Gastrocnemius medialis (tissue), 4 donors: ENCODE measurements at regions not wholly inside any gene's neighbourhood (a gene's known extent, or its start where the extent isn't known, plus 50 kb on each side); places are given as distances from the start of the nearest gene placed in this dataset.

Experiments
- CTCF ChIP-seq, 5 experiments: fragments of 450-650 bp in 3 of 5; fragments of 200-600 bp in 2 of 5; sonication (generic) in 2 of 5; IDR thresholded peaks in 4 of 5; conservative IDR thresholded peaks in 1 of 5; 1 replicate in 4 of 5; 2 replicates in 1 of 5; pipeline ENCODE4 v1.5.1; 2016 to 2019; ENCODE audit warnings: antibody characterized with exemption in 5 of 5, mild to moderate bottlenecking in 3 of 5, moderate library complexity in 3 of 5
- POLR2A ChIP-seq, 2 donors: fragments of 450-650 bp; IDR thresholded peaks; one replicate each; pipeline ENCODE4 v1.6.1; 2017; ENCODE audit warnings: antibody characterized with exemption in 2 of 2, mild to moderate bottlenecking in 2 of 2, moderate library complexity in 2 of 2

DNA sequence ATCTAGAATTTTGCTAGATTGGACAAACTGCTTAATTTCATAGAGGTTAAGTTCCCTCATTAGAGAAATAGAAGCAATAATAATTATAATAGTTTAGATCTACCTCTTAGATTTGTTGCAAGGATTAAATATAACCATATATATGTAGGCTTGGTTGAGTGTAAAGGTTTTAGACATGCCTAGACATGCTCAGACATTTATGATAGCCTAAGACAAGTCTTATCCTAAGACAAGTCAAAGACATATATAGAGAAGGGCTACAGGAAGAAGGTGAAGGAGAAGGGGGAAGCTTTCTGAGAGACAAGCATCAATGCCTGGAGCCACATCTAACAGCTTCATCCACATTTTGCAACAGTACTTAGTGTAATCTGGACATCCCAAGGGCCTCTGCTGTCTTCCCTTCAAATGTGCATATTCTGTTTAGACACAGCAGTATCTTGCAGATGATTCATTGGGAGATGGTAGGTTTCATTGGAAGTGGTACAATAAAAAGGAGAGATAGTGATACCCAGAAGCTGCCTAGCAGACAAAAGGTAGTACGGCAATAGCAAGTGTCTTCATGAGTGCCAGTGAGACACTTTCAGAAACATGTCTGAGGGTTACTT lies 146.5 kb downstream of the HGF start:
- TF ChIP-seq CTCF (IDR thresholded peaks at IDR 0.05 in 4 of 5, conservative IDR thresholded peaks at IDR 0.05 in 1 of 5) (no peak), POLR2A (IDR thresholded peaks at IDR 0.05) (no peak)
